SK-N-MC (cell line): ENCODE measurements at regions not wholly inside any gene's neighbourhood (a gene's known extent, or its start where the extent isn't known, plus 50 kb on each side); places are given as distances from the start of the nearest gene placed in this dataset.

Experiments used
- EZH2 ChIP-seq: fragments of 200-600 bp; sonication (generic); IDR thresholded peaks from one replicate; pipeline ENCODE4 v1.6.1; 2017; ENCODE audit warnings: antibody characterized with exemption
- POLR2AphosphoS5 ChIP-seq: IDR thresholded peaks from 2 replicates; pipeline ENCODE4 v1.6.1; 2012; ENCODE audit warnings: mild to moderate bottlenecking, low read depth, low read length, borderline replicate concordance

DNA sequence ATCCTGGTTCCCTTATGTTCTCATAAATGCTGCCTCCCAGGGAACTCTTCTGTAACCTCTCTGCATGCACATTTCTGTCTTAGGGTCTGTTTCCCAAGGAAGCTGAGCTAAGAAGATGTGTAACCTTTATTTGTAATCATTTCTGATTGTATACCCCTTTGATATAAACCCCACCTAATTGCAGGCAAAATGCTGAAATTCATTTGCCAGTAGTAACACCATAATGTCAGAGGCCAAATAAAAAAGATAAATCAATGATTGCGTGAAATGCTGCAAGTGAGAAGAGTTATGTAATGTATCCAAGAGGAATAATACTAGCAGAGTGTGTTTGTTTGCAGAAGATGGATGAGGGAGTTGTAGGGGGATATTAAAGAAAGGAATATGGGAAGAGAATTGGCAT is 822.6 kb upstream of the GRAMD2B start:
- TF ChIP-seq POLR2AphosphoS5 = no peak
- no peak for TF ChIP-seq EZH2
